ENCODE measurements at regions not wholly inside any gene's neighbourhood (a gene's known extent, or its start where the extent isn't known, plus 50 kb on each side); places are given as distances from the start of the nearest gene placed in this dataset.

- ChIA-PET POLR2A (ENCODE audit: unreplicated experiment) (no interaction called here), CTCF (no interaction called here)
- dilution Hi-C loops (cut with HindIII; ENCODE audit: low sequenced_read_pairs, unreplicated experiment) (no loop called here), intact Hi-C loops (cut with micrococcal nuclease) (no loop called here), in situ Hi-C loops (cut with MboI; ENCODE audit: low sequenced_read_pairs) (no loop called here)
- ATAC-seq (ENCODE audit: low read depth) (no peak), DNase-seq (no peak)
- no peaks in the 10 kb centered on the region for H3K9me3 ChIP-seq (ENCODE audit: control insufficient read depth, insufficient read depth, low read length)
- no peak overlapping the region for H3K27ac ChIP-seq (ENCODE audit: insufficient read depth, low read length)
- peaks cover 2% of the 10 kb centered on the region for H3K27me3 ChIP-seq (ENCODE audit: control insufficient read depth, insufficient read depth, low read length)
- 52% methylated on average over 3 of the region's 3 CpGs; no CpG with 5 or more reads in 1 of the 2 experiments for WGBS, 2 experiments (ENCODE audit: extremely low coverage in 2 of 2, insufficient read length in 1 of 2)
- no peak overlapping the region for H4K91ac ChIP-seq (ENCODE audit: insufficient read depth, low read depth, low read length)
- H2BK5ac ChIP-seq (ENCODE audit: low read depth, low read length, poor library complexity, severe bottlenecking), result no peak overlapping the region
- H3K36me3 ChIP-seq (ENCODE audit: control insufficient read depth, insufficient read depth, low read length), result no peaks in the 10 kb centered on the region
- no peak overlapping the region for H2AK5ac ChIP-seq (ENCODE audit: low read depth, low read length)
- H2BK20ac ChIP-seq (ENCODE audit: low read depth, low read length), result no peak overlapping the region
- H2BK120ac ChIP-seq (ENCODE audit: low read depth, low read length), result no peak overlapping the region
- H2AK9ac ChIP-seq (replicated peaks; ENCODE audit: low read depth, low read length, poor library complexity), result no peak overlapping the region
- no peak overlapping the region for H3K9ac ChIP-seq (ENCODE audit: low read depth, low read length)
- no peaks in the 10 kb centered on the region for H3K4me1 ChIP-seq (ENCODE audit: control insufficient read depth, insufficient read depth, low read length)
- H3K4me3 ChIP-seq (ENCODE audit: insufficient read depth, low read depth, low read length), result no peak overlapping the region
- no peak overlapping the region for H2BK15ac ChIP-seq (ENCODE audit: low read depth, low read length)
- BruUV-seq (replicated peaks), result no TSS peak
- no peak overlapping the region for H3K18ac ChIP-seq (ENCODE audit: low read depth, low read length)
- no peaks in the 10 kb centered on the region for H4K20me1 ChIP-seq (ENCODE audit: insufficient read depth, low read length)
- H3K56ac ChIP-seq (ENCODE audit: extremely low read depth, insufficient read depth, low read length), result no peak overlapping the region
- H3K23ac ChIP-seq (ENCODE audit: low read depth, low read length), result no peak overlapping the region
- no peak overlapping the region for H2AFZ ChIP-seq (replicated peaks; ENCODE audit: low read length, poor library complexity)
- H4K8ac ChIP-seq (ENCODE audit: low read depth in 2 of 2, low read length in 2 of 2), result no peak overlapping the region
- no peak overlapping the region for H3K4ac ChIP-seq (ENCODE audit: low read depth, low read length)
- TF ChIP-seq ELK1 (IDR thresholded peaks at IDR 0.05; ENCODE audit: borderline replicate concordance, low read depth, low read length) (no peak), CEBPB (IDR thresholded peaks at IDR 0.05; ENCODE audit: low read depth, low read length) (no peak), NFE2L2 (IDR thresholded peaks at IDR 0.05; ENCODE audit: low read depth, low read length) (no peak), RCOR1 (IDR thresholded peaks at IDR 0.05; ENCODE audit: insufficient replicate concordance, low read length) (no peak), RFX5 (IDR thresholded peaks at IDR 0.05; ENCODE audit: low read depth, low read length) (no peak), CTCF (conservative IDR thresholded peaks at IDR 0.05; ENCODE audit: low read depth, low read length) (no peak), FOS (IDR thresholded peaks at IDR 0.05; ENCODE audit: low read depth, low read length) (no peak), POLR2A (IDR thresholded peaks at IDR 0.05; ENCODE audit: low read depth, low read length) (no peak), BHLHE40 (IDR thresholded peaks at IDR 0.05; ENCODE audit: low read depth, low read length) (no peak), MAFK (IDR thresholded peaks at IDR 0.05; ENCODE audit: low read depth, low read length) (no peak), RAD21 (IDR thresholded peaks at IDR 0.05; ENCODE audit: low read length) (no peak), CHD1 (IDR thresholded peaks at IDR 0.05; ENCODE audit: low read depth, low read length) (no peak), MAZ (IDR thresholded peaks at IDR 0.05; ENCODE audit: borderline replicate concordance, low read depth, low read length) (no peak), SMC3 (IDR thresholded peaks at IDR 0.05; ENCODE audit: low read depth, low read length) (no peak), USF2 (IDR thresholded peaks at IDR 0.05; ENCODE audit: low read depth, low read length) (no peak), MXI1 (IDR thresholded peaks at IDR 0.05; ENCODE audit: borderline replicate concordance, low read depth, low read length) (no peak)
- no peaks in the 10 kb centered on the region for H3K9me1 ChIP-seq (ENCODE audit: insufficient read depth, low read length)
- H3K4me2 ChIP-seq (ENCODE audit: low read depth, low read length), result no peak overlapping the region
- H3K14ac ChIP-seq (replicated peaks; ENCODE audit: low read depth, low read length), result no peak overlapping the region
- no peak overlapping the region for H4K5ac ChIP-seq (ENCODE audit: low read depth, low read length)
- H3K79me1 ChIP-seq (ENCODE audit: low read depth in 1 of 2, low read length in 2 of 2), result no peaks in the 10 kb centered on the region
These were observed 93.4 kb downstream of the TPRA1 start for GRCh38 chr3:127497166-127497565.

All from IMR-90 (cell line).